Fibroblast of mammary gland (primary cell): ENCODE measurements at regions not wholly inside any gene's neighbourhood (a gene's known extent, or its start where the extent isn't known, plus 50 kb on each side); places are given as distances from the start of the nearest gene placed in this dataset.

ENCODE experiments used
- DNase-seq: peaks from one replicate; pipeline ENCODE4 v3.0.0-alpha.2; 2010; ENCODE audit warnings: low read depth
- H3K4me3 ChIP-seq: 2 replicates; pipeline ENCODE4 v1.5.1; 2011; ENCODE audit warnings: low read depth, mild to moderate bottlenecking, low read length, moderate library complexity; ENCODE audit not compliant: control insufficient read depth
- CTCF ChIP-seq: conservative IDR thresholded peaks from 2 replicates; pipeline ENCODE4 v1.5.1; 2011; ENCODE audit warnings: low read depth, low read length, inconsistent platforms; ENCODE audit not compliant: control insufficient read depth, insufficient read depth

GRCh38 chr21:41000838-41001237 is 153.9 kb upstream of the DSCAM start:
- no peak for TF ChIP-seq CTCF

GRCh38 chr21:41006636-41007035 is 159.7 kb upstream of the DSCAM start:
- no peak for TF ChIP-seq CTCF
- no peak for DNase-seq
- H3K4me3 ChIP-seq, result no peak overlapping the region

More at GRCh38 chr21:41000838-41001237, 153.9 kb upstream of the DSCAM start:
- DNase-seq, result no peak
- H3K4me3 ChIP-seq, result no peak overlapping the region

GRCh38 chr21:41008351-41008750 is 159.6 kb upstream of the BACE2 start:
- H3K4me3 ChIP-seq, result no peak overlapping the region
- TF ChIP-seq CTCF, result no peak
- DNase-seq, result no peak

- H3K4me3 ChIP-seq, result no peak overlapping the region
- TF ChIP-seq CTCF, result no peak
- DNase-seq, result no peak
These were observed 159.0 kb upstream of the BACE2 start for GRCh38 chr21:41008974-41009373.

- H3K4me3 ChIP-seq, result no peak overlapping the region
- DNase-seq, result no peak
- no peak for TF ChIP-seq CTCF
These were observed 158.4 kb upstream of the BACE2 start for GRCh38 chr21:41009398-41010100.

- no peak overlapping the region for H3K4me3 ChIP-seq
- no peak for TF ChIP-seq CTCF
- DNase-seq, result no peak
These were observed 157.9 kb upstream of the BACE2 start for GRCh38 chr21:41010101-41010435.
